ENCODE measurements at regions not wholly inside any gene's neighbourhood (a gene's known extent, or its start where the extent isn't known, plus 50 kb on each side); places are given as distances from the start of the nearest gene placed in this dataset.

- TF ChIP-seq CTCF (conservative IDR thresholded peaks at IDR 0.05 in 1 of 2, IDR thresholded peaks at IDR 0.05 in 1 of 2; ENCODE audit: low read depth in 1 of 2, low read length in 2 of 2): no peak
- no peak for TF ChIP-seq EZH2 (IDR thresholded peaks at IDR 0.05; ENCODE audit: low read length, missing control alignments)
- Histone ChIP-seq H3K4me3 (replicated peaks in 1 of 4; ENCODE audit: control extremely low read depth in 1 of 4, insufficient read depth in 1 of 4, low read depth in 3 of 4, low read length in 4 of 4) (no peak overlapping the region), H2AFZ (ENCODE audit: low read length) (no peak overlapping the region), H3K9ac (ENCODE audit: insufficient read depth, low read length) (no peak overlapping the region), H3K4me1 (ENCODE audit: control insufficient read depth, extremely low read depth, insufficient read depth, low read length) (no peaks in the 10 kb centered on the region), H3K27me3 (ENCODE audit: control insufficient read depth, insufficient read depth, low read length) (no peaks in the 10 kb centered on the region), H3K36me3 (ENCODE audit: control insufficient read depth, insufficient read depth, low read length) (no peaks in the 10 kb centered on the region), H3K4me2 (ENCODE audit: extremely low read depth, insufficient read depth, low read length) (no peak overlapping the region), H4K20me1 (ENCODE audit: control insufficient read depth, extremely low read depth, insufficient read depth, low read length) (no peaks in the 10 kb centered on the region), H3K9me3 (ENCODE audit: control insufficient read depth, insufficient read depth, low read depth, low read length) (no peaks in the 10 kb centered on the region), H3K27ac (ENCODE audit: insufficient read depth, low read length) (no peak overlapping the region), H3K79me2 (ENCODE audit: control insufficient read depth, insufficient read depth, low read length) (no peaks in the 10 kb centered on the region)
- no peak for DNase-seq (ENCODE audit: low read depth in 2 of 2)
Observed at GRCh38 chr1:91594383-91595055, 93.9 kb downstream of the CDC7 start.

GRCh38 chr1:91596474-91596873 lies 95.8 kb downstream of the CDC7 start:
- Histone ChIP-seq H3K9me3 (ENCODE audit: control insufficient read depth, insufficient read depth, low read depth, low read length) (no peaks in the 10 kb centered on the region), H3K27me3 (ENCODE audit: control insufficient read depth, insufficient read depth, low read length) (no peaks in the 10 kb centered on the region), H3K9ac (ENCODE audit: insufficient read depth, low read length) (no peak overlapping the region), H2AFZ (ENCODE audit: low read length) (no peak overlapping the region), H4K20me1 (ENCODE audit: control insufficient read depth, extremely low read depth, insufficient read depth, low read length) (no peaks in the 10 kb centered on the region), H3K27ac (ENCODE audit: insufficient read depth, low read length) (no peak overlapping the region), H3K4me1 (ENCODE audit: control insufficient read depth, extremely low read depth, insufficient read depth, low read length) (no peaks in the 10 kb centered on the region), H3K4me2 (ENCODE audit: extremely low read depth, insufficient read depth, low read length) (no peak overlapping the region), H3K4me3 (replicated peaks in 1 of 4; ENCODE audit: control extremely low read depth in 1 of 4, insufficient read depth in 1 of 4, low read depth in 3 of 4, low read length in 4 of 4) (no peak overlapping the region), H3K36me3 (ENCODE audit: control insufficient read depth, insufficient read depth, low read length) (no peaks in the 10 kb centered on the region), H3K79me2 (ENCODE audit: control insufficient read depth, insufficient read depth, low read length) (no peaks in the 10 kb centered on the region)
- TF ChIP-seq EZH2 (IDR thresholded peaks at IDR 0.05; ENCODE audit: low read length, missing control alignments) (no peak), CTCF (conservative IDR thresholded peaks at IDR 0.05 in 1 of 2, IDR thresholded peaks at IDR 0.05 in 1 of 2; ENCODE audit: low read depth in 1 of 2, low read length in 2 of 2) (no peak)
- peak in 1 of 2 donors; percentile 61 for DNase-seq (ENCODE audit: low read depth in 2 of 2)

- Histone ChIP-seq H3K27me3 (ENCODE audit: control insufficient read depth, insufficient read depth, low read length) (no peaks in the 10 kb centered on the region), H3K79me2 (ENCODE audit: control insufficient read depth, insufficient read depth, low read length) (no peaks in the 10 kb centered on the region), H3K4me2 (ENCODE audit: extremely low read depth, insufficient read depth, low read length) (no peak overlapping the region), H3K9me3 (ENCODE audit: control insufficient read depth, insufficient read depth, low read depth, low read length) (no peaks in the 10 kb centered on the region), H3K9ac (ENCODE audit: insufficient read depth, low read length) (no peak overlapping the region), H3K27ac (ENCODE audit: insufficient read depth, low read length) (no peak overlapping the region), H3K4me1 (ENCODE audit: control insufficient read depth, extremely low read depth, insufficient read depth, low read length) (no peaks in the 10 kb centered on the region), H2AFZ (ENCODE audit: low read length) (no peak overlapping the region), H3K36me3 (ENCODE audit: control insufficient read depth, insufficient read depth, low read length) (no peaks in the 10 kb centered on the region), H4K20me1 (ENCODE audit: control insufficient read depth, extremely low read depth, insufficient read depth, low read length) (no peaks in the 10 kb centered on the region), H3K4me3 (replicated peaks in 1 of 4; ENCODE audit: control extremely low read depth in 1 of 4, insufficient read depth in 1 of 4, low read depth in 3 of 4, low read length in 4 of 4) (no peak overlapping the region)
- DNase-seq (ENCODE audit: low read depth in 2 of 2): no peak
- TF ChIP-seq EZH2 (IDR thresholded peaks at IDR 0.05; ENCODE audit: low read length, missing control alignments) (no peak), CTCF (conservative IDR thresholded peaks at IDR 0.05 in 1 of 2, IDR thresholded peaks at IDR 0.05 in 1 of 2; ENCODE audit: low read depth in 1 of 2, low read length in 2 of 2) (no peak)
Observed at GRCh38 chr1:91597215-91597614, 96.6 kb downstream of the CDC7 start.
